Esophagus muscularis mucosa (tissue), 4 donors: ENCODE measurements at regions not wholly inside any gene's neighbourhood (a gene's known extent, or its start where the extent isn't known, plus 50 kb on each side); places are given as distances from the start of the nearest gene placed in this dataset.
"Not testable (repeated sequence)": the region's sequence is repeated elsewhere in the genome, so short reads cannot be mapped to it uniquely, and the experiment has no call there.

Source experiments
- DNase-seq: peaks from one replicate; pipeline ENCODE4 v3.0.0-alpha.2; 2017; ENCODE audit errors: extremely low spot score
- H3K27ac ChIP-seq, 4 donors: fragments of 200-600 bp; sonication (generic); replicated peaks in 1 of 4; 1 replicate in 3 of 4; 2 replicates in 1 of 4; pipeline ENCODE4 v1.5.1; 2016 to 2019; ENCODE audit warnings: mild to moderate bottlenecking in 1 of 4
- H3K27me3 ChIP-seq, 4 donors: fragments of 200-600 bp; sonication (generic); one replicate each; pipeline versions ENCODE4 v1.5.1 to v1.6.0; 2016 to 2019
- H3K36me3 ChIP-seq, 4 donors: fragments of 200-600 bp; sonication (generic); one replicate each; pipeline ENCODE4 v1.5.1; 2016 to 2019
- H3K4me1 ChIP-seq, 4 donors: fragments of 200-600 bp; sonication (generic); one replicate each; pipeline ENCODE4 v1.5.1; 2016 to 2019
- H3K4me3 ChIP-seq, 4 donors: fragments of 200-600 bp; sonication (generic); 1 replicate in 2 of 4; 2 replicates in 2 of 4; pipeline ENCODE4 v1.5.1; 2016 to 2019; ENCODE audit warnings: mild to moderate bottlenecking in 4 of 4, moderate library complexity in 1 of 4
- H3K9me3 ChIP-seq, 4 donors: fragments of 200-600 bp; sonication (generic); 1 replicate in 3 of 4; 2 replicates in 1 of 4; pipeline ENCODE4 v1.5.1; 2016 to 2019
- EP300 ChIP-seq: sonication (generic); formaldehyde crosslinking; IDR thresholded peaks from one replicate; pipeline ENCODE4 v1.6.1; 2017; ENCODE audit warnings: antibody characterized with exemption
- POLR2A ChIP-seq: fragments of 450-650 bp; IDR thresholded peaks from one replicate; pipeline ENCODE4 v1.6.1; 2017; ENCODE audit warnings: antibody characterized with exemption, moderate library complexity, mild to moderate bottlenecking, low read depth
- POLR2AphosphoS5 ChIP-seq, 2 donors: sonication (generic); formaldehyde crosslinking; IDR thresholded peaks; one replicate each; pipeline ENCODE4 v1.6.1; 2017; ENCODE audit warnings: antibody characterized with exemption in 2 of 2
- WGBS: methylation state at CpG from one replicate; pipeline ENCODE4 v1.1.5; 2018; 5-methylcytosine and 5-hydroxymethylcytosine counted together
- intact Hi-C: fragments of 100-400 bp; cut with DNase I; formaldehyde crosslinking; loops from one replicate; pipeline ENCODE4 v1.15.1; 2023
- TF ChIP-seq, protein P1 (sequence below), 3 experiments: fragments of 200-600 bp in 2 of 3; fragments of 450-650 bp in 1 of 3; sonication (generic) in 2 of 3; IDR thresholded peaks; one replicate each; pipeline ENCODE4 v1.5.1; 2017 to 2019; ENCODE audit warnings: antibody characterized with exemption in 3 of 3, mild to moderate bottlenecking in 2 of 3, moderate library complexity in 1 of 3

DNA sequence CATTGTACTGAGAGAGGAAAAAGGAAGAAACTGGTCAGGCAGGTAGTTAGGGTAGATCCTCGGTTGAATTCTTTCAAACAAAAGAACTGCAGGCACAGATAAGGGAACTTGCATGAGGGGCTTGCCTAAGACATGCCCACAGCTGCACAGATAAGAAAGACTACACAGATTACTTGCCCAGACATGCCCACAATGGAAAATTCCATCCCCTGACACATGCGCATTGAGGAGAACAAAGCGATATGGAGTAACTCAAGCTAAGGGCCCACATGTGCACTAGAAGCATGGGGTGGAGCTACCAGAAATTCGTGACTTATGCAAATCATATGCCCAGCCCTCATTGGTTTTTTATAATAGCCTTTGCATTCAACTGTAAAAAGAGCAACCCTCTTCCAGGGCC is 181.3 kb upstream of the ZNF521 start:
- H3K27ac ChIP-seq = no peak overlapping the region
- intact Hi-C loops = no loop called here
- no peaks in the 10 kb centered on the region for H3K4me1 ChIP-seq
- DNase-seq = no peak
- no peak overlapping the region for H3K4me3 ChIP-seq
- WGBS = 89% methylated on average over 4 of the region's 4 CpGs
- H3K36me3 ChIP-seq = no peaks in the 10 kb centered on the region
- TF ChIP-seq POLR2A (no peak), POLR2AphosphoS5 (IDR thresholded peaks at IDR 0.05) (no peak), EP300 (no peak)
- TF ChIP-seq, protein P1, sequence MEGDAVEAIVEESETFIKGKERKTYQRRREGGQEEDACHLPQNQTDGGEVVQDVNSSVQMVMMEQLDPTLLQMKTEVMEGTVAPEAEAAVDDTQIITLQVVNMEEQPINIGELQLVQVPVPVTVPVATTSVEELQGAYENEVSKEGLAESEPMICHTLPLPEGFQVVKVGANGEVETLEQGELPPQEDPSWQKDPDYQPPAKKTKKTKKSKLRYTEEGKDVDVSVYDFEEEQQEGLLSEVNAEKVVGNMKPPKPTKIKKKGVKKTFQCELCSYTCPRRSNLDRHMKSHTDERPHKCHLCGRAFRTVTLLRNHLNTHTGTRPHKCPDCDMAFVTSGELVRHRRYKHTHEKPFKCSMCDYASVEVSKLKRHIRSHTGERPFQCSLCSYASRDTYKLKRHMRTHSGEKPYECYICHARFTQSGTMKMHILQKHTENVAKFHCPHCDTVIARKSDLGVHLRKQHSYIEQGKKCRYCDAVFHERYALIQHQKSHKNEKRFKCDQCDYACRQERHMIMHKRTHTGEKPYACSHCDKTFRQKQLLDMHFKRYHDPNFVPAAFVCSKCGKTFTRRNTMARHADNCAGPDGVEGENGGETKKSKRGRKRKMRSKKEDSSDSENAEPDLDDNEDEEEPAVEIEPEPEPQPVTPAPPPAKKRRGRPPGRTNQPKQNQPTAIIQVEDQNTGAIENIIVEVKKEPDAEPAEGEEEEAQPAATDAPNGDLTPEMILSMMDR (IDR thresholded peaks at IDR 0.05) = no peak
- H3K9me3 ChIP-seq = no peaks in the 10 kb centered on the region
- no peaks in the 10 kb centered on the region for H3K27me3 ChIP-seq

DNA sequence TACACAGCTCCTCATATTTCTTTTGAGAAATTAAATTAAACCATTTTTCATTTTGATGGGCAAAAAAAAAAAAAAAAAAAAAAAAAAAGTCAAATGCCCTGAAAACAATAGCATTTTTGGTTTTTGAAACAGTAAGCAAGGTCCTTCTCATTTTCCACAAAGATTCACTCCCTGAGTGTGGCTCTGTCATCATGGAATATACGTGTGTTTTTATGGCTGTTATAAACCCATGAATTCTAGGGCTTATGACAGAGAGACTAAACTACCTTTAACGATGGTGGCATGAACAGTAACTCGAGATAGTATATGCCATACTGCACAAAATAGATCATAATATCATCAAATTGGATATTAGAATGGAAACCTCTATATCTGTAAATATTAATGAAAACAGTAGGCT is 179.2 kb upstream of the ZNF521 start:
- TF ChIP-seq, protein P1 (IDR thresholded peaks at IDR 0.05) = no peak
- TF ChIP-seq EP300 = no peak
- TF ChIP-seq POLR2AphosphoS5 (IDR thresholded peaks at IDR 0.05) = no peak
- TF ChIP-seq POLR2A = no peak
- DNase-seq = no peak
- no peaks in the 10 kb centered on the region for H3K4me1 ChIP-seq
- 41% methylated on average over 3 of the region's 3 CpGs for WGBS
- H3K27ac ChIP-seq = no peak overlapping the region
- no peak overlapping the region for H3K4me3 ChIP-seq
- no peaks in the 10 kb centered on the region for H3K36me3 ChIP-seq
- intact Hi-C loops = no loop called here
- H3K9me3 ChIP-seq = no peaks in the 10 kb centered on the region
- H3K27me3 ChIP-seq = no peaks in the 10 kb centered on the region

DNA sequence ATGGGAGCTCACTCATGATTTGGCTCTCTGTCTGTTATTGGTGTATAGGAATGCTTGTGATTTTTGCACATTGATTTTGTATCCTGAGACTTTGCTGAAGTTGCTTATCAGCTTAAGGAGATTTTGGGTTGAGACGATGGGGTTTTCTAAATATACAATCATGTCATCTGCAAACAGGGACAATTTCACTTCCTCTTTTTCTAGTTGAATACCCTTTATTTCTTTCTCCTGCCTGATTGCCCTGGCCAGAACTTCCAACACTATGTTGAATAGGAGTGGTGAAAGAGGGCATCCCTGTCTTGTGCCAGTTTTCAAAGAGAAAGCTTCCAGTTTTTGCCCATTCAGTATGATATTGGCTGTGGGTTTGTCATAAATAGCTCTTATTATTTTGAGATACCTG is 173.8 kb upstream of the ZNF521 start:
- H3K27me3 ChIP-seq, H3K27ac ChIP-seq, H3K4me3 ChIP-seq, H3K9me3 ChIP-seq, H3K36me3 ChIP-seq, H3K4me1 ChIP-seq, DNase-seq, intact Hi-C loops: not testable (repeated sequence)
- 93% methylated on average over 1 of the region's 1 CpG for WGBS

DNA sequence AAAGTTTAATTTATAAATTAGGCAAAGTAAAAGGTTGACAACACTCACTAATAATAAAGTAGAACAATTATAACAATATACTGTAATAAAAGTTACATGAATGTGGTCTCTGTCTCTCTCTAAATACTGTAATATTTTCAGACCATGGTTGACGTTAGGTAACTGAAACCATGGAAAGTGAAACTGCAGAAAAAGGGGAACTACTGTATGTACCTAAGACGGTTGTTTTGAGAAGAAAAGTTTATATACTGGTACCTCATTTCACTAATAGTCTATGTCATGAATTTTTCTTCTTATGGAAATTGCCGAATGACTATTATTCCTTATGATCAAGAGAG is 166.7 kb upstream of the ZNF521 start:
- H3K36me3 ChIP-seq = no peaks in the 10 kb centered on the region
- no peak for DNase-seq
- TF ChIP-seq EP300 (no peak), POLR2AphosphoS5 (IDR thresholded peaks at IDR 0.05) (no peak), POLR2A (no peak)
- TF ChIP-seq, protein P1 (IDR thresholded peaks at IDR 0.05) = no peak
- 71% methylated on average over 3 of the region's 3 CpGs for whole genome bisulfite sequencing
- H3K4me3 ChIP-seq = no peak overlapping the region
- intact Hi-C loops = no loop called here
- no peaks in the 10 kb centered on the region for H3K9me3 ChIP-seq
- H3K4me1 ChIP-seq = no peaks in the 10 kb centered on the region
- no peak overlapping the region for H3K27ac ChIP-seq
- H3K27me3 ChIP-seq = no peaks in the 10 kb centered on the region

DNA sequence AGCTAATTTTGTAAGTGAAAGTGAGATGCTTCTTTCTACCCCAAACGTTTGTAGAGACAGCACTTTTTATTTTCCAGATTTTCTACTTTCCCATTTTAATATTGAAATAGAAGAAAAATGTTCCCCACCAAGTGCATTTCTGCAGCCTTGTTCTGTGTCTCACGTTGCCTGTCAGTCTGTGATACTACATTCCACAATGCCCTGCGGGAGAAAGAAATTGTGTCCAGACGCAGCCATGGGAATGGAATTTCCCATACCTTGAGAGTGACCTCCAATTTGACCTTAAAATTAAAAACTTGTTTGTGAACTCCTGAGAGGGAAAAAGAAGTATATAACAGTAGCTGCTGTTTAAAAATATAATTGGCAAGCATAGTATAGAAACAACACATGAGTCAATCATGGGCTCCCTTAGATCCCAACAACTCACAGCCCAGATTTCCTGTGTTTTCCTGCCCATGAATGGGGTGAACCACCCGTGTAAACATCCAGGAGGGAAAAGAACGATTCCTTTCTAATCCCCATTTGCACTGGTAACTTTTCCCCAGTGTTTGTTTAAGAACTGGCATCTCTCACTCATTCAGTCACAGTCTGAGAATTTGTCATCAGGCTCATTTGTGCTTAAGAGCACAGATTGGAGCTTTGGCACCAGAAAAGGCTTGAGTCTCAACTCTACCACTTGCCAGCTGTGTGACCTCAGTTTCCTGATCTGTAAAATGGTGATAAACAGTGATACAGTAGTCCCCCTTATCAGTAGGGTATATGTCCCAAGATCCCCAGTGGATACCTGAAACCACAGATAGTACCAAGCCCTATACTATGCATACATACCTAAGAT is 166.1 kb upstream of the ZNF521 start:
- no peak overlapping the region for H3K4me3 ChIP-seq
- H3K27ac ChIP-seq = no peak overlapping the region
- no peaks in the 10 kb centered on the region for H3K36me3 ChIP-seq
- DNase-seq = no peak
- H3K27me3 ChIP-seq = no peaks in the 10 kb centered on the region
- no peaks in the 10 kb centered on the region for H3K9me3 ChIP-seq
- intact Hi-C loops = no loop called here
- no peak for TF ChIP-seq EP300
- no peak for TF ChIP-seq POLR2A
- no peak for TF ChIP-seq POLR2AphosphoS5 (IDR thresholded peaks at IDR 0.05)
- WGBS = 25% methylated on average over 6 of the region's 6 CpGs
- H3K4me1 ChIP-seq = no peaks in the 10 kb centered on the region
